ENCODE measurements at regions not wholly inside any gene's neighbourhood (a gene's known extent, or its start where the extent isn't known, plus 50 kb on each side); places are given as distances from the start of the nearest gene placed in this dataset.

- TF ChIP-seq, protein P1, sequence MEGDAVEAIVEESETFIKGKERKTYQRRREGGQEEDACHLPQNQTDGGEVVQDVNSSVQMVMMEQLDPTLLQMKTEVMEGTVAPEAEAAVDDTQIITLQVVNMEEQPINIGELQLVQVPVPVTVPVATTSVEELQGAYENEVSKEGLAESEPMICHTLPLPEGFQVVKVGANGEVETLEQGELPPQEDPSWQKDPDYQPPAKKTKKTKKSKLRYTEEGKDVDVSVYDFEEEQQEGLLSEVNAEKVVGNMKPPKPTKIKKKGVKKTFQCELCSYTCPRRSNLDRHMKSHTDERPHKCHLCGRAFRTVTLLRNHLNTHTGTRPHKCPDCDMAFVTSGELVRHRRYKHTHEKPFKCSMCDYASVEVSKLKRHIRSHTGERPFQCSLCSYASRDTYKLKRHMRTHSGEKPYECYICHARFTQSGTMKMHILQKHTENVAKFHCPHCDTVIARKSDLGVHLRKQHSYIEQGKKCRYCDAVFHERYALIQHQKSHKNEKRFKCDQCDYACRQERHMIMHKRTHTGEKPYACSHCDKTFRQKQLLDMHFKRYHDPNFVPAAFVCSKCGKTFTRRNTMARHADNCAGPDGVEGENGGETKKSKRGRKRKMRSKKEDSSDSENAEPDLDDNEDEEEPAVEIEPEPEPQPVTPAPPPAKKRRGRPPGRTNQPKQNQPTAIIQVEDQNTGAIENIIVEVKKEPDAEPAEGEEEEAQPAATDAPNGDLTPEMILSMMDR (IDR thresholded peaks at IDR 0.05), result no peak
Observed at GRCh38 chr4:20532116-20532790, 168.0 kb upstream of the PACRGL start.

DNA sequence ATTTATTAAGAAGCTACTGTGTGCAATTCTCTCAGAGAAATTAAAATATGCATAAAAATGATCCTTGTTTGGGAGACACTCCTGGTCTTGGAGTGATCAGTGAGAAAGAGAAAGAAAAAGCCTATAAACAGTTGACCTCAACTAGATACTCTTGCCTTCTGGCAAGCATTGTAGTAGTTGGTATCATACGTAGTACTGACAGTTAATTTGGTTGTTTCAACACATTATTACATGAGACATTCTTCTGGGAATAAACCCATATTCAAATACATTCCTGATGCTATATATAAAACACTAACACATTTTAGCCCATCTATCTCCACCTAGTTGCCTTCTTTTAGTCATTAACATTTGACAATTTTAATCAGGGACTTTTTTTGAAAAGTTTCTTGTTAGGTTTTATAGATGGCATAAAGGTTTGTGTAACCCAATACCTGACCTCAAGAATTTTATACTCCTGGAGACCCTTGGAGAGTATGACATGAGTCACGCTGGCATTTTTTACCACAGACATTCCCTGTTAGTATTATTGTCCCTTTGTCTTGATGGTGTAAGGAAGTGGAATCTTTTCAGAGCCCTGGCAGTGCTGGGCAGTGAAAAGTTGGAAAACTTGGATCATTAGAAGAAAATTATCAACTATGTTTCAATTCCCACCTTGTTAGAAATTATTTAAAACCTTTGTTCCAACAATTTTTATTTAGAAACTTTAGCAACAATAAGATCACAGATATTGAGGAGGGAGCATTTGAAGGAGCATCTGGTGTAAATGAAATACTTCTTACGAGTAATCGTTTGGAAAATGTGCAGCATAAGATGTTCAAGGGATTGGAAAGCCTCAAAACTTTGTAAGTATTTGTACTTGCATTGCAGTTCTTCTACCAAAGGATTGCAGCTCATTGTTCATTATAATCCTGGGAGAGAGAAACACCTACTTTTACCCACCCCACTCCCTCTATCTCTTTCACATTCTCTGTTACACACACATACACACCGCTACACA is 167.1 kb upstream of the PACRGL start:
- peaks cover 0 to 3% of the 10 kb centered on the region in 2 donors for H3K4me1 ChIP-seq
- no peak for ATAC-seq
- no peak overlapping the region for H3K27ac ChIP-seq
- no peaks in the 10 kb centered on the region for H3K36me3 ChIP-seq
- peak in 2 of 4 donors; percentile 56 to 58 for DNase-seq
- intact Hi-C loops (cut with DNase I), result no loop called here
- TF ChIP-seq, protein P1 (IDR thresholded peaks at IDR 0.05), result no peak
- no peaks in the 10 kb centered on the region for H3K27me3 ChIP-seq
- H3K4me3 ChIP-seq, result no peak overlapping the region
- H3K9me3 ChIP-seq, result no peaks in the 10 kb centered on the region

More at GRCh38 chr4:20532116-20532790, 168.0 kb upstream of the PACRGL start:
- H3K4me3 ChIP-seq, result no peak overlapping the region
- ATAC-seq, result no peak
- peaks cover 0 to 3% of the 10 kb centered on the region in 2 donors for H3K4me1 ChIP-seq
- DNase-seq, result peak in 2 of 4 donors; percentile 69 to 71
- H3K27ac ChIP-seq, result no peak overlapping the region
- intact Hi-C loops (cut with DNase I), result no loop called here
- no peaks in the 10 kb centered on the region for H3K36me3 ChIP-seq
- no peaks in the 10 kb centered on the region for H3K9me3 ChIP-seq
- H3K27me3 ChIP-seq, result no peaks in the 10 kb centered on the region

GRCh38 chr4:20538905-20539304 is 161.4 kb upstream of the PACRGL start:
- Histone ChIP-seq H3K36me3 (no peaks in the 10 kb centered on the region), H3K4me1 (peaks cover 0 to 3% of the 10 kb centered on the region in 2 donors), H3K4me3 (no peak overlapping the region), H3K27me3 (no peaks in the 10 kb centered on the region), H3K9me3 (no peaks in the 10 kb centered on the region), H3K27ac (no peak overlapping the region)
- no peak for ATAC-seq
- TF ChIP-seq, protein P1 (IDR thresholded peaks at IDR 0.05), result no peak
- intact Hi-C loops (cut with DNase I), result no loop called here
- no peak for DNase-seq

DNA sequence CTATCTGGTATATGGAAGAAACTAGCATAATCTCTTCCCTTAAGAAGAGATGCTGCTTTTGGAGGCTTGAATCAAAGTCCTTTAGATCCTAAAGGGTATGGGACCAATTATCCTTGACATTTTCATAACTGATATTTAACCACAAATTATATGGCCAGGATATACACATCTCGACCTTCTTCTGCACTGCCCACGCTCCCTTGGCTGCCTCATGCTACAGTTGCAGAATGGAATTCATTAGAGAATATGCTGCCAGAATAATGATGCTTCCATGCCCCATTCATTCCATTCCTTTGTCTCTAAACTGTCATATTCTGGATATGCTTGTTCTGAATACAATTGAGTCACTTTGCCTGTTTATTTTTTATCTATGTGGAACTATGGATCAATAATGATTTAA is 157.1 kb upstream of the PACRGL start:
- H3K4me1 ChIP-seq, result peaks cover 0 to 3% of the 10 kb centered on the region in 2 donors

More for the DNA sequence above, 157.1 kb upstream of the PACRGL start:
- H3K36me3 ChIP-seq, result no peaks in the 10 kb centered on the region
- TF ChIP-seq, protein P1 (IDR thresholded peaks at IDR 0.05), result no peak
- DNase-seq (no peak), ATAC-seq (no peak)
- no peaks in the 10 kb centered on the region for H3K27me3 ChIP-seq
- no peaks in the 10 kb centered on the region for H3K9me3 ChIP-seq
- H3K4me3 ChIP-seq, result no peak overlapping the region
- intact Hi-C loops (cut with DNase I), result no loop called here
- H3K27ac ChIP-seq, result no peak overlapping the region

Data from left lung (tissue), 4 donors.